Left colon (tissue), 2 donors: ENCODE measurements at regions not wholly inside any gene's neighbourhood (a gene's known extent, or its start where the extent isn't known, plus 50 kb on each side); places are given as distances from the start of the nearest gene placed in this dataset.
A peak's percentile ranks its signal among the peaks of the same experiment; 100 is the strongest.

Source experiments
- ATAC-seq: fragments of 200-7000 bp; cut with Tn5 transposase; one replicate; pipeline ENCODE4 v1.9.1; 2020; ENCODE audit warnings: mild to moderate bottlenecking, moderate library complexity
- DNase-seq, 2 donors: peaks; one replicate each; pipeline ENCODE4 v3.0.0-alpha.2; 2020
- intact Hi-C, 2 donors: fragments of 100-400 bp; cut with DNase I in 1 of 2; cut with micrococcal nuclease in 1 of 2; formaldehyde crosslinking; loops; one replicate each; pipeline versions ENCODE4 v1.11.2 to v1.14.0; 2022; cut with DNase I, micrococcal nuclease
- donor health status: DM: no; HTN: no; CAD: no.
- donor health status: DM: yes; HTN: yes; CAD: no.

DNA sequence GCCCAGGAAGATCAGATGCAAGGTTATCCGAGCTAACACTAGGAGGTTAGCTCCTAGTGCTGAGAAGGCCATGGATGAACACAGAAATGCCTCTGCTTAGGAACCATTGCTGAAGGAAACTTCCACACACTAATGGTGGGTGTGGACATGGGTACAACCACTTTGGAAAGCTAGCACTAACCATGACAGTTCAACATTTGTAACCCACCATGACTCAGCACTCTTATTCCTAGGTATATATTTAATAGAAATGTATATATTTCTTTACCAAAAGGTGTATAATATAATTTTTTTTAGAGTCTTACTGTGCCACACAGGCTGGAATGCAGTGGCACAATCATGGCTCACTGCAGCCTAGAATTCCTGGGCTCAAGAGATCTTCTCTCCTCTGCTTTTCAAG lies 85.3 kb upstream of the BTBD3 start:
- intact Hi-C loops, result no loop called here
- DNase-seq (no peak), ATAC-seq (no peak)

DNA sequence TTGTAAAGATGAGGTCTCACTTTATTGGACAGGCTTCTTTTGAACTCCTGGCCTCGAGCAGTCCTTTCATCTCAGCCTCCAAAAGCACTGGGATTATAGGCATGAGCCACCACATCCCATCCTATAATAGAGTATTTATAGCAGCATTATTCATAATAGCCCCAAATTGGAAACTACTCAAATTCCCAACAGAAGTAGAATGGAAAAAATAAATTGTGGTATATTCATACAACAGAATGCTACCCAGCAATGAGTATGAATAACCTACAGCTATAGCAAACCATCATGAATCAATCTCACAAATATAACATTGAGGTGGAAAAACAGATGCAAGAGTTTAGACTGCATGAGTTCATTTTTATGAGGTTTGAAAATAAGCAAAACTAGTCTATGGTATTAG lies 84.8 kb upstream of the BTBD3 start:
- intact Hi-C loops, result no loop called here
- ATAC-seq, result no peak

DNA sequence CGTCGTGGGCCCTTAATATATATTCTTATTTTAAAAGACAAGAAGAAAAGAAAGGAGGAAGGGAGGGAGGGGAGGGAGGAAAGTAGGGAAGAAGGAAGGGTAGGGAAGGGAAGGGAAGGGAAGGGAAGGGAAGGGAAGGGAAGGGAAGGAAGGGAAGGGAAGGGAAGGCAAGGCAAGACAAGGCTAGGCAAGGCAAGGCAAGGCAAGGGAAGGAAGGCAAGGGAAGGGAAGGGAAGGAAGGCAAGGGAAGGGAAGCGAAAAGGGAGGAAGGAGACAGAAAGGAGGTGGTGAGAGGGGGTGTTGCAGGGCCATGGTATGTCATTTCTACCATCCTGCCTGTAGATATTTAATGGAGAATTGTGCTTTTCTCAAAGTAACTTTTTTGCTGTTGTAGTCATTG lies 83.9 kb upstream of the BTBD3 start:
- ATAC-seq (no peak), DNase-seq (no peak)
- intact Hi-C loops, result no loop called here

More for the DNA sequence above, 84.8 kb upstream of the BTBD3 start:
- DNase-seq, result no peak

DNA sequence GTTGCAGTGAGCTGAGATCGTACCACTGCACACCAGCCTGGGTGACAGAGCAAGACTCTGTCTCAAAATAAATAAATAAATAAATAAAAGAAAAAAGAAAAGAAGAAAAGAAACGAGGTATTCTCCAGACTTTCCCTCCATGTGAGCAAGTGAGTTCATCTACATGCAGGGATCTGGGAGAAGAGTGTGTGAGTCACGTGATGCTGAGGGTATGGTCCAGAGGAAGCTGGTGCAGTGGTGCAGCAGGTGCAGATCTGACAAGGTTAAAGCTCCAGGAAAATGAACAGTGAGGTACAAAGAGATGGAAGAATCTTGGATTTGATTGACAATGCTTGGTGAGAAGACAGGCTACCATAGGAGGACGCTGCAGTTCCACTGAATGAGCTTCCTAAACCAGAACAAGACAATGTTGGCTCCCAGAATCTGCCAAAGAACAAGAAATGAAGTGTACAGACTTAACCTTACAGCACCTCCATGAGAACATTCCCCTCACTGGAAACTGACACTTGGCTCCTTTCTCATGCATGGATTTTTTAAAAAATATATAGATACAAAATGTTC lies 79.5 kb upstream of the BTBD3 start:
- ATAC-seq (no peak), DNase-seq (no peak)
- intact Hi-C loops, result no loop called here

- DNase-seq (no peak), ATAC-seq (no peak)
- intact Hi-C loops, result no loop called here
Measured at GRCh38 chr20:11841972-11842461, 75.7 kb upstream of the BTBD3 start.

- no peak for DNase-seq
- no peak for ATAC-seq
- intact Hi-C loops, result no loop called here
Measured at GRCh38 chr20:11843289-11843688, 74.4 kb upstream of the BTBD3 start.

GRCh38 chr20:11844691-11845090 lies 73.0 kb upstream of the BTBD3 start:
- no peak for DNase-seq
- ATAC-seq, result no peak
- intact Hi-C loops, result no loop called here

DNA sequence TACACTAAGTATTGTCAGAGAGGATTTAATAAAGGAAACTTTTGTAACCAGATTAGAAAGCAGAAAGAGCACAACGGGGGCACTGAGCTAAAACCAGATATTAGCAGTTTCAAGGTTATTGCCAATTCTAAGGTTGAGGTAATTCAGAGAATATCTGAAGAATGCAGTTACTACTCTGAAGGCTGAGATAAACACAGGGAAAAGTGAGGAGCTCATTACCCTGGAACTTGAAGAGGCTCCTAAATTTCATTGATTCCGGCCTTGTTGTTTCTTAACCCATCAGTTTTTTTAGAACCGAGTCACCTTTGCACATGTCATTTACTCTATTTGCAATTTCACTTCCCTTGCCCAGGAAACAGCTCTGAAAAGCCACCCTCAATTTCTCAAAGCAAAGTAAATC lies 72.4 kb upstream of the BTBD3 start:
- intact Hi-C loops, result no loop called here
- ATAC-seq (no peak), DNase-seq (no peak)

DNA sequence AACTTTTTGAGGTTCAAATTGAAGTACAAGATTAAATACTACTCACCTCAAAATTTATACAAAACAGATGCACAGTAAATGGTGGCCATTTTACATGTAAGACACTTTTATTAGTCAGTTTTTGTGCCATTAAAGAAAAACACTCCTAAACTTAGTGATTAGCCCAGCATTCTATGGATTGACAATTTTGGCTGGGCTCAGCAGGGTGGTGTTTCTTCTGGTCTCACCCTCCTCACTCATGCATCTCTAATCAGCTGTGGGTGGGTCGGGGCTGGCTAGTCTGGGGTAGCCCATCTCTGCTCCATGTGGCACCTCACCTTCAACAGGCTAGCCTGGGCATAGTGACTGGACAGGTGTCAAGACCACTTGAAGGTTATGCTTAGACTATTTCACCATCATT lies 71.6 kb upstream of the BTBD3 start:
- DNase-seq (no peak), ATAC-seq (no peak)
- intact Hi-C loops, result no loop called here

DNA sequence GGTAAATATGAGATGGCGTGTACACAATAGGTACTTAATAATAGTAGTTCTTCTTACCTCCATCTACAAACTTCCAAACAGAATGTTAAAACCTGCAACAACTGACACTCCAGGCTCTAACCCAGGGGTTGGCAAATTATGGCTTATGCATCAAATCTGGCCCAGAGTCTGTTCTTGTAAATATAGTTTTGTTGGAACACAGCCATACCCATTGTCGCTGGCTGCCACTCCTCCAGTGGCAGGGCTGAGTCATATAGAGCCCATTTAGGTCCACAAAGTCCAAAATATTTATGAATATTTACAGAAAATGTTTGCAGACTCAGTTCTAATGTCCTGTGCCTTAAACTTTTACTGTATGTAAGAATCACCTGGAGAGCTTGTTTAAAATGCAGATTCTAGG lies 69.9 kb upstream of the BTBD3 start:
- peak; percentile 18 to 33 for DNase-seq

GRCh38 chr20:11849270-11849915 lies 68.3 kb upstream of the BTBD3 start:
- DNase-seq, result no peak
- intact Hi-C loops, result no loop called here
- peak; percentile 73 for ATAC-seq

More for the DNA sequence above, 69.9 kb upstream of the BTBD3 start:
- intact Hi-C loops, result no loop called here
- ATAC-seq, result peak; percentile 88

DNA sequence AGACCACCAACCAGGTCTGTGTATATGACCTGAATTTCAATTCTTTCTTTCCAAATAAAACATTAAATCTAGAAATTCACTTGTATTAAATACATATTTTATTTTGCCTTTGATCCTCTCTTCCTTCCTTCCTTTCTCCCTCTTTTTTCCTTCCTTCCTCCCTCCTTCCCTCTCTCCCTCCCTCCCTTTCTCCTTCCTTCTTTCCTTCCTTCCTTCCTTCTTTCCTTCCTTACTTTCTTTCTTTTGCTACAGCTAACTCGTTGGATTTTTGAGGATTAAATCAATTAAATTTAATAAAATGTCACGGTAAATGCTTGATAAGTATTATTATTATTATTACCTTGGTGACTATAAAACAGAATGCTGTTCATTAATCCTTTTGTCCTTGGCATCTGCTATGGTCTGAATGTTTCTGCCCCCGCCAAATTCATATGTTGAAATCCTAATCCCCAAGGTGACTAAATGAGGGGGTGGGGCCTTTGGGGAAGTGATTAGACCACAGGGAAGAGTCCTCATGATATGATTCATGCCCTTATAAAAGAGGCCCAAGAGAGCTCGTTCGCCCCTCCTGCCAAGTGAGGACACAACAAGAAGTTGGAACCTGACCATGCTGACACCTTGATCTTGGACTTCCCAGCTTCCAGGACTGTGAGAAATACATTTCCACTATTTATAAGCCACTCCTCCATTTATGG lies 67.6 kb upstream of the BTBD3 start:
- intact Hi-C loops, result no loop called here
- no peak for ATAC-seq
- no peak for DNase-seq

DNA sequence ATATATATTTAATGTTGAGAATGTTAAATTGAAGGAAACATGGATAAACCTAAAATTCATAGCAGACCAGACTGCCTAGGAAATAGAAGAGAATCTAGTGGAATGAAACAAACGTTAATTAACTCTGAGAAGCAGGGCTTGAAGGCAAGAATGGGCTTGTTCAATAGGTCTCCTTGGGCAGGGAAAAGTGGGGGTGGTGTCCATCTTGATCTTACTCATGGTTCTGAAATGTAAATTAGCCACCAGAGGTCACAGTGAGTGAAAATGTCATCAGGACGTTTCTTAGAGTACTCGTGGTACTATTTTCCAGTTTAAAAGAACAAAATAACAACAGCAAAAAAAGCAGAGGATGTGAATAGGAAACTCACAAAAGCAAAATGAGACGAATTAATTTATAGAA lies 66.8 kb upstream of the BTBD3 start:
- DNase-seq (no peak), ATAC-seq (no peak)
- intact Hi-C loops, result no loop called here

GRCh38 chr20:11851646-11852045 lies 66.0 kb upstream of the BTBD3 start:
- ATAC-seq (no peak), DNase-seq (no peak)
- intact Hi-C loops, result no loop called here

DNA sequence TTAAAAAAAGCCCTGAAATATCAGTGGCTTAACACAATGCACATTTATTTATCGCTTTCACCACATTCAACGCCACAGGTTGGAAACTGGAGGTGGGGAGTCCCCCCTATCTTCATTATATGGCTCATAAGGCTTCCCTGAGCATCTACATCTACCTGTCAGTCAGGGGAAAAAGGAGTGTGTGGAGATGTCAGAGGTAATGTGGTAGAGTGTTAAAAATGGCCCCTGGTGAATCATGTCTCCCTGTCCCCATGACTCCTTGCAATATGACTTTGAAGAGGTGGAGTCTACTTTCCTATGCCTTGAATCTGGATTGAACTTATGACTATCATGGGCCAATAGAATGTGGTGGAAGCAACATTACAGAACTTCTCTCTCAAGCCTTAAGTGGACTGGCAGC lies 65.5 kb upstream of the BTBD3 start:
- intact Hi-C loops, result no loop called here
- ATAC-seq, result no peak
- DNase-seq, result no peak

- no peak for DNase-seq
- ATAC-seq, result no peak
- intact Hi-C loops, result no loop called here
Measured at GRCh38 chr20:11852811-11853210, 64.9 kb upstream of the BTBD3 start.

DNA sequence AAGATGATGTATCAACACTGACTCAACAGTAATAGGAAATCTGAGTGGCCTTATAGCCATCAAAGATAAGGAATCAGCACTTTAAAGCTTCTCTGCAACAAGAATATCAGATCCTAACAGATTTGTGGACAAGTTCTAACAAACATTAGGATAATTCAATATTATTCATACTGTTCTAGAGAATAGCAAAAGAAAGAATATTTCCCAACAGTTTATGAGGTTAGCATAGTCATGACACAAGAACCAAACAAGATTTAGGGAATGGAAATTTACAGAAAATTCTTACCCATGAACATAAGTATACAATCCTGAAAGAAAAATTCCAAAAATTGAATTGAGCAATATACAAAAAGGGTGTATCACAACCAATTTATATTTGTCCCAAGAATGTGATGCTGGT lies 64.3 kb upstream of the BTBD3 start:
- DNase-seq (no peak), ATAC-seq (no peak)
- intact Hi-C loops, result no loop called here

DNA sequence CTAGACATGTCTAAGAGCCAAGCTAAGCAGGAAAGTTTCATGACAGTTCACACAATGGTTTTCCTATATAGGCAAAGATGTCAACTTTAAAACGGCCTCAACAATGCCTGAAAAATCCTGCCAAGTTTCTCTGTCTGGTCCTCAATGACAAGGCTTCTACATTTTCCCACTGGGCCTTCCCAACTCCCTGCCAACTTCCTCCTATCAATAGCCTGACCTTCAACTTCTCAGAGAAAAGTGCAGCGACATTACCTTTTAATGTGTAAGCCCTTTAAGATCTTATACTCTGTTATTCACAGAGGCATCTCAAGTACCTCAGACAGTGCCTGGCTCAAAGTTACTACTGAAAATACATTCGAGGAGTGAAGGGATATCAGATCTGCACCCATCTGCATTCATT lies 56.2 kb upstream of the BTBD3 start:
- DNase-seq, result no peak
- intact Hi-C loops, result no loop called here
- ATAC-seq, result no peak

DNA sequence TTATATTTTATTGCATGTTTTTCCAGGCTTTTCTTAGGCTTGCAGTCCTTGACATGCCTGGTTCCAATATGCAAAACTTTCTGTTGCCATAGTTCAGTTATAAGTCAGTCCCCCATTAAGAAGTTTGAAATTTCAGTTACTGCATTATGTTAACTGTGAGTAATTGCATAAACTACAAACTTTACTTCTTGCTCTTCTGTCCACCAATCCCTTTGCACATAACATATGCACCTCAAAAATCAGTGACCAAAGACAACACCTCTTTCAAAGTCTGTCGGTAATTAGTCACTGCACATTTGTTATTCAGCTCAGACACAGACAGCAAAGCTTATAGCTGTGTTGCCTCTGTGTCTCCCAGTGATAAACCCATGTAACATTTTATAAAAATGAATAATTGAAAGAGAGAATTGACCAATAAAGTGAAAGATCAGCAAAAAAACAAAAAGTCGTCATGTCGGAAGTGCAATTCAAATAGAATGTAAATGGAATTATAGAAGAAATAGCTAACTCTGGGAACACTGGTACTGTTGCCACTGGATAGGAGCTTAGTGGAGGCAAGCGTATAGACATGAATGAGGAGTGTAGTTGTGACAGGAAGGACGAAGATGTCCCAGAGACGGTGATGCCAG lies 50.3 kb upstream of the BTBD3 start:
- ATAC-seq, result no peak
- intact Hi-C loops, result no loop called here
- no peak for DNase-seq
